Activated naive CD4-positive, alpha-beta T cell treated with anti-CD3 and anti-CD28 coated beads, Interleukin-2, amount 50 U/mL, for 16 hours (primary cell): ENCODE measurements at regions not wholly inside any gene's neighbourhood (a gene's known extent, or its start where the extent isn't known, plus 50 kb on each side); places are given as distances from the start of the nearest gene placed in this dataset.

Source experiments
- DNase-seq: peaks from one replicate; pipeline ENCODE4 v3.0.0-alpha.2; 2020

DNA sequence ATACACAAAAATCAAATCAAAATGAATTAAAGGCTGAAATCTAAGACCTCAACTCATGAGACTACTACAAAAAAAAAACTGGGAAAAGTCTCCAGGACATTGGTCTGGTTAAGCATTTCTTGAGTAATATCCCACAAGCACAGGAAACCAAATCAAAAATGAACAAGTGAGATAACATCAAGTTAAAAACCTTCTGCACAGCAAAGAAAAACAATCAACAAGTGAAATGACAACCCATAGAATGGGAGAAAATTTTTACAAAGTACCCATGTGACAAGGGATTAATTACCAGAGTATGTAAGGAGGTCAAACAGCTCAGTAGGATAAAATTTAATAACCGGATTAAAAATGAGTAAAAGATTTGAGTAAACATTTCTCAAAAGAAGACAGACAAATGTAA, 338.7 kb downstream of the SLC16A7 start:
- DNase-seq = no peak

GRCh38 chr12:59936534-59936933, 340.7 kb downstream of the SLC16A7 start:
- DNase-seq = no peak

DNA sequence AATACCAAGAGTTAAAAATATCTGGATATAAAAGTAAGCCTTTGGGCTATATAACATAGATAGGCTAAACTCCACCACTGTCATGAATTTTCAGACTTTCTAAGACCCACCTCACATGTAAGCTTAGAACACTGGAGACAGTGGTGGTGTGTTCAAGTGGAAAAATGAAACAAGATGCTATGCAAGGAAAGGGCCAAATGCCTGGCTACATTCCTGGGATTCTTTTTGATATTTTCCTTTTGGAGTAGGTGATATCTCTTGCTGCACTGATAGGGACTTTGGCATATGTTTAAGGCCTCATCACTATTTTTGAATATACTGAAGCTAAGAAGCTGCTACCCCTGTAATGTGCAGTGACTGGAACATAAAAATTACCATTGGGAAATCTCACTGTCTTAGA, 341.3 kb downstream of the SLC16A7 start:
- DNase-seq = no peak

DNA sequence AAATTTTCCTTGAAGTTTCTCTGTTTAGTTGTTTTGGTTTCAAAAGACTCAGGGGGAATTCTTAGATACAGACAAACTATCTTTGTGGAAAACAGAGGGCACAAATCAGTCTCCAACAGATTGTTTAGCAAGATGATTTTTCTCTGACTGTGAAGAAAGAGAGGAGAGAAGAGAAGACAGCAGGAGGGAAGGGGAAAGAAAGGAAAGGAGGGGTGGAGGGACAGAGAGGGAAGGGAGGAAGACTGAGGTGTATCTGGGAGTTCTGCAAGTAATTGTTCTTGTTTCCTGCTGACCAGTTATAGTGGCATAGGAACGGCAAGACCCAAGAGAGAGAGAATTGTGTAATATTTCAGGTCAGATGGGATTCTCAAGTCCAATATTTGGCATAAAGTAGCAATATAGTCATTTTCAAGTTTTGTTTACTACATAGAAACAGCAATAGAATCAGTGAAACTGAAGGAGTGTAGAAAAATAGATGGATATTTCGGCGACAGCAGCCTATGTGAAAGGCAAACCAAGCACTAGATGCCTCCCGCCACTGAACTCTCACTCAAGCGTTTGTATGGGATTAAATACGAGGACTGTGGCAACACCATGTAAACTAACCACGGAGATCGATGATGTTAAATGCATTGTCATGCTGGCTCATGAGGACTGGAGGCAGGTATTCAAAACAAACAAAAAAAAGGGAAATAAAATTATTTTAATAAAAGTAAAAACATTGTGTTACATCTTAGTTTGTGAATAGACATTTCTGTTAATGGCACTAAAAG, 342.5 kb downstream of the SLC16A7 start:
- DNase-seq = no peak

DNA sequence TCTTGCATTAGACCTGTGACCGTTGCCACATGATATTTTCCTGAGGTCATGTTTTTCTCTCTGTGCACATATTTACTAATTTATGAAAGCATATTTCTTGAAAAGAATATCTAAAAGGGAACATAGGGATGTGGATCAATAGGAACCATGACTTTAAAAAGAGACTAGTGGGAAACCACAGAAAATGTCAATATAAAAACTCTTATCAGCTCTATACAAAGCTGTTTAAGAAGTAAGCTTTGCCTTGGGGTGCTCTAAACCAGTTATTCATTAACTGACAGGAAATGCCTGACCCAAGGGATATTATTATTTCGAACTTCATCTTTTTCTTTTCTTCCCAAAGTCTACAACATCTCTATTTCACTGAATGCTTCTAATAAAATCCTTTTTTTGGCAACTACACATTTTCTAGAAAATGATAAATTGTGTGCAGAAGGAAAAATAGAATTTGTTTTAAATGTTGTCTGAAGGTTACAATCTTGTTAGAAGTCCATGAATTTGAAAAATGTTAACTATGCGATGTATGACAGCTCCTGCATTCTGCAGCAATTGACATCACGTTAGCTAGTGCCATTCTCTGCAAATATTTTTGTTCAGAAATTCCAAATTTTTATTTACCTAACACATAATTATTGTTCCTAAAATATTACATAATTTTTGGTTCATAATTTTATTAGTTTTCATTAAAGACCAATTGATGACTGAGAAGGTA, 345.0 kb downstream of the SLC16A7 start:
- DNase-seq = no peak

- DNase-seq = no peak
Measured at GRCh38 chr12:59941461-59941860, 345.6 kb downstream of the SLC16A7 start.

DNA sequence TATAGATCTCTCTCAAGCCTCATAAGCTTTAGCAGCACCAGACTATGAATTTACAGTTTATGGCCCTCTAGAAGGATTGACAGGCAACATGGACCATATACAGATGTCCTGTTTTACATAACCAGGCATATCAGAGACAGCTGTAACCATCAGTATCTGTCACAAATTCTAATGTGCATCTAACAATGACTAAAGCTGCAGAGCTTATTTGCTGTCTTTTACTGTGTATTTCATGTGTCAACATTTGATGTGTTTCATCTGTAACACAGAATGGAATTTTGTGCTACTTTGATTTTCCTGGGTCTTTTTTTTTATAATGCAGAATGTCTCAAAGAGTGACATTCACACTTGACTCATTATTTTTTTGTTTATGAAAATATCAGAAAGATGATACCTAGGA, 348.3 kb downstream of the SLC16A7 start:
- no peak for DNase-seq

DNA sequence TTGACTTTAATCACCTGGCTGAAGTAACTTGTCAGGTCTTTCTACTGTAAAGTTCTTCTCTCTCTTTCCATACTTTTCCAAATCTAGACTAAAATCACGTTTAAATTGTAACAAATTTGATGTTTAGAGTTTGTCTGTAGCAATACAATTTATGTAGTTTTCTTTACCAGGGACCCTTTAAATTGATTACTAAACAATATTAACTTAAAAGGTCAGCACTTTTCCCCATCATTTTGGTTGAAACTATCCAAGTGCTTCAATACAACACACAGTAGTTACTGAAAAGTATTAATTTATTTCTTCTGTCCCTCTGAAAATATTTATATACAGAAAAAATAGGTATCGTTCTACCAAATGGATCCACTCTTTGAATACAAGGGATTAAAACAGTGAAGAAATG, 350.8 kb downstream of the SLC16A7 start:
- DNase-seq = no peak

- no peak for DNase-seq
Measured at GRCh38 chr12:59963546-59963945, 367.7 kb downstream of the SLC16A7 start.

DNA sequence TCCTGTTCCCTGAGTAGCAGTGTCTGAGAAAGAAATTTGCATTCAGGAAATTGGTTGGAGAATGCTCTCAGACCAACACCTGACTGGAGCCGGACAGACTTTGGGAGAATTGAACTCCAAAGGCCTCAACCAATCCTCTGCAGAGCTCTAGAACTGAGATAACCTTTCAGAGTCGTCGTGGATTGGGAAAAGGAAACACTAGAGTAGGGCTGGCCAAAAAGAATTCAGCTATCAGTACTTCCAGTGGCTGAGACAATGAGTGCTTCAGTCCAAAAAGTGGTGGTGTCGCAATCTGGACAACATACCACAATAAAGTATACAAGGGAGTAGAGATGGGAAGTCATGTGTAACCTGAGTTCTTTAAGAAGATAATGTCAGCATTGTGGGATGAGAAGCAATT, 377.1 kb downstream of the SLC16A7 start:
- DNase-seq = no peak

DNA sequence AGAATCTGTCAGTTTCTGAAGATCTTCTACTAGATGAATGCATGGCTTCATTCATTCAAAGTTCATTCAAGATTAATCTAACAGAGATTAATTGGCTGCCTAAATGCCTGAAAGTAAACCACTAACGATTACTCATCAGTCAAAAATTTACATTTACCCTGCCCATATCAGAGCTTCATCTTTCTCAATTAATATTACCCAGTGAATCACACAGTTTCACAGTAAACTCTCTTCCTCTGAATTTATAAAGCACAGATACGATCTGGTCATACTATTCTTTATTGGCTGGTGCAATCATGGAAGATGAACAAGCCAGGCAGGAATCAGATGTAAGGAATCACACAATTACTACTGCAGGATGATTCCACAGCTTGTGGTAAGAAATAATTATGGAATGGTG, 377.7 kb downstream of the SLC16A7 start:
- no peak for DNase-seq

- no peak for DNase-seq
Measured at GRCh38 chr12:59977779-59978178, 381.9 kb downstream of the SLC16A7 start.

DNA sequence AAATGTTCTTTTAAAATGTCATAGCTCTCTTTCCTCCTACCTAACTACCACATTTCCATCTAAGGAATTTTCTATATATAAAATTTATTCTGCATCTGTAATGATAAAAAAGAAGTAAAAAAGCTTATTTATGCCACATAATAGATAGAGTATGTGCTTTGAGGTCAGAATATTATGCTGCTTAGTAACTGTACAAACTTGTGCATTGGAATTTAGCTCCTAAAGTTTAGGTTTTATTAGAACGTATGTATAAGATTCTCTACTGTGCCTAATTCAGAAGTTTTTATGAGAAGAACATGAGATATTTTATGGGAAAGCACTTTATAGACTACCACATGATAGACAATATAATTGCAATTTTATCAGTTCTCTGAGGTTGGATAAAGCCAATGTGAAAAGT, 384.6 kb downstream of the SLC16A7 start:
- DNase-seq = no peak

GRCh38 chr12:59999291-59999690, 403.5 kb downstream of the SLC16A7 start:
- DNase-seq = no peak

- no peak for DNase-seq
Measured at GRCh38 chr12:60010486-60010885, 414.7 kb downstream of the SLC16A7 start.

- no peak for DNase-seq
Measured at GRCh38 chr12:60012659-60013058, 416.8 kb downstream of the SLC16A7 start.

DNA sequence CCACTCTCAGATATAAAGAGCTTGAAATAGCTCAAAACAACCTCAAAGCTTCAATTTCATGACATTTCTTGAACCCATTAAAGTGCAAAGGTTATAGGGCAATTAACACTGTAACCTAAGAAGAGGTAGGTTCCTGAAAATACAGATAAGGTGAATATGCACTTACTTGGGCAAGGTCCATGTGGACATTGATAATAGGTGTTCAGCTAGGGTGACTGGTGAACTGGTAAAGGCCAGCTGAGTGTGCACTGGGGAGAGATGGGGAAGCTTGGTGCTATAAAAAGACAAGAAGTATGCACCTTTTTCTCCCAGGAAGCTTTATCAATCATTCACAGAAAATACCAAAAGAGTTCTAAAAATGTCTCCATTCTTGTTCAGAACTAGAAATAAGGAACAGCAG, 418.6 kb downstream of the SLC16A7 start:
- no peak for DNase-seq

- no peak for DNase-seq
Measured at GRCh38 chr12:60020068-60020467, 424.2 kb downstream of the SLC16A7 start.

DNA sequence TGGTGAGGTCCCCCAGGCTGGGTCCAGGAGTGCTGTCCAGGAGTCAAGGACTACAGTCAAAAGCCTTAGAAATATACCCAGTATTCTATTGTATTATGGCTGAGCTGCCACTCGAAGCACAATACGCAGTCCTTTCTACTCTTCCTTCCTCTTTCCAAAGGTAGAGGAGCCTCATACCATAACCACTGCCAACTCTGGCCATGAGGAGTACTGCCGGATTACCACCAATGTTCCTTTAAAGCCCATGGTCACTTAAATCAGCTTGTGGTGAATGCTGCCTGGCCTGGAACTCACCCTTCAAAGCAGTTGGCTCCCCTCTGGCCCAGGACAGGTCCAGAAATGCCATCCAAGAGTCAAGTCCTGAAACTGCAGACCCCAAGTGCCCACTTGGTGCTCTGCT, 425.4 kb downstream of the SLC16A7 start:
- no peak for DNase-seq

DNA sequence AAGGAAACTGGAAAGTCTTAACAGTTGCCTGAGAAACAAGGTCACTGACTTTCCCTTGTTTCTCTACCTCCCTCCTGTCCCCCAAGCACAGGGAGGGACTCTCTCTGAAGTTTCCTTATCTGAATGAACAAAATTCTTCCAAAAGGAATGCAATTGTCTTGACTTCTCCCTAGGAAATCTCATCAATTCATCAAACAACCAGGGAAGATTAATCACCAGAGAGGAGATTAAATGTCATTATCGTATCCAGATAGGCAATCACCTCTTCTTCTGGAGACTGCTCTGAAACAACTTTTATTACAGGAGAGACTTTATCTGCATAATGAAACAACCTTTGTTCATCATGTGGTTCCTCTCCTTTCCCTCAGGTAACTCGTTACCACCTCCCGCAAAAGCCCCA, 431.4 kb downstream of the SLC16A7 start:
- DNase-seq = no peak

- DNase-seq = no peak
Measured at GRCh38 chr12:60034147-60034546, 438.3 kb downstream of the SLC16A7 start.

- no peak for DNase-seq
Measured at GRCh38 chr12:60035835-60036234, 440.0 kb downstream of the SLC16A7 start.

DNA sequence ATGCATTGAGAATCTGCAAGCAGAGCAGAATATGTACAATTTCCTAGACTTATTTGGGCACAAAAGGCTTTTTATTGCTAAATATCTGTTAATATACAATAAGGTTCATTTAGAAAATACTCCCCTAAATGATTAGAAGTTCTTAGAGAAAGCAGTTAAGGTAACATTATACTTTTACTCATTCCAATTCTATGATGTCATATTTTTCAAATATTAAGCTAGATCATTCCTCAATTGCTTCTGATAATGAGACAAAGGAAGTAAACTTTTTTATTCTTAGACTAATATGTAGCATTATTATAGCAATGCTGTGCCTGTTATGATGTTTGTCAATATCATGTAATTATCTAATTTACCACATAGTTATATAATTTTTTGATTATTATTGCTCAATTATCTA, 447.0 kb downstream of the SLC16A7 start:
- no peak for DNase-seq

GRCh38 chr12:60043236-60043635, 447.4 kb downstream of the SLC16A7 start:
- no peak for DNase-seq

DNA sequence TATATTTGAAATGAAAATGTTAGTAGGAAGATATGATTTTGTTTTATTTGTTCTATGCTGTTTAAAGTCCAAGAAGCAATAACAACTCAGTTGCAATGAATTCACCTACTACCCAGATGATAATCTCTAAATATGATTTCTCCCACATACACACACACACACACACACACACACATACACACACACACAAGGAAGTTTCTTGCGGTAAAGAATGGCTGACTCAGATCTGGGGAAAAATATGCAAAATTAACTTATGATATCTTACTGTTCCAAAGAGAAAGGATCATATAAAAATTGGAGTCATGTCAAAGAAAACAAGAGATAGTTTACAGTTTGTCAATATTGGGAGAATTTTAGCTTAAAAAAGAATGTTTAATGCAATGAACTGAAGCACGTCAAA, 456.7 kb downstream of the SLC16A7 start:
- DNase-seq = no peak
